DND-41 (cell line): ENCODE measurements at regions not wholly inside any gene's neighbourhood (a gene's known extent, or its start where the extent isn't known, plus 50 kb on each side); places are given as distances from the start of the nearest gene placed in this dataset.

ENCODE experiments used
- CTCF ChIP-seq: IDR thresholded peaks from 2 replicates; pipeline ENCODE4 v1.5.1; 2012; ENCODE audit warnings: borderline replicate concordance, low read length, moderate library complexity, mild to moderate bottlenecking; ENCODE audit not compliant: poor library complexity, severe bottlenecking; ENCODE audit errors: extremely low read depth
- EZH2 ChIP-seq: IDR thresholded peaks from 3 replicates; pipeline ENCODE4 v1.6.1; 2012; ENCODE audit warnings: borderline replicate concordance, low read depth, mild to moderate bottlenecking, moderate library complexity, low read length, inconsistent platforms; ENCODE audit not compliant: severe bottlenecking

- no peak for TF ChIP-seq CTCF
- no peak for TF ChIP-seq EZH2
Measured at GRCh38 chr10:124250506-124250905, 157.1 kb upstream of the CHST15 start.
